GM12878 (cell line): ENCODE measurements at regions not wholly inside any gene's neighbourhood (a gene's known extent, or its start where the extent isn't known, plus 50 kb on each side); places are given as distances from the start of the nearest gene placed in this dataset.

Source experiments
- ATAC-seq: fragments of 200-7000 bp; cut with Tn5 transposase; 3 replicates; pipeline ENCODE4 v1.9.1; 2020; ENCODE audit warnings: mild to moderate bottlenecking, moderate library complexity
- BruUV-seq: library from RNA; stranded (reverse); fragments of 400-500 nt; replicated peaks from 2 replicates; lab custom pipeline; 2021; lab: Mats Ljungman, UMichigan
- CTCF ChIA-PET: fragments of 300-600 bp; sonication (Branson Sonifier 250); formaldehyde crosslinking; extraction: SDS; loops from one replicate; lab custom pipeline; 2021; ENCODE audit warnings: inconsistent platforms; lab: Yijun Ruan, JAX
- POLR2A ChIA-PET: fragments of 350-600 bp; formaldehyde crosslinking; extraction: SDS; loops from one replicate; lab custom pipeline; 2021; ENCODE audit warnings: inconsistent platforms; lab: Charles Lee
- RAD21 ChIA-PET: fragments of 300-600 bp; sonication (Branson Sonifier 250); formaldehyde crosslinking; loops from one replicate; lab custom pipeline; 2023; ENCODE audit warnings: antibody characterized with exemption; ENCODE audit not compliant: unreplicated experiment; lab: Charles Lee
- SMC1A ChIA-PET: fragments of 300-600 bp; sonication (Branson Sonifier 250); formaldehyde crosslinking; loops from one replicate; lab custom pipeline; 2023; ENCODE audit not compliant: unreplicated experiment, uncharacterized antibody; lab: Charles Lee
- DNase-seq: peaks from one replicate; pipeline ENCODE4 v3.0.0-alpha.2; 2011; ENCODE audit warnings: low read depth, low spot score
- FAIRE-seq: peaks from 3 replicates; lab custom pipeline; 2011; peaks lifted over from hg19 to GRCh38; lab: Jason Lieb, UNC
- H2AFZ ChIP-seq: 2 replicates; pipeline ENCODE4 v1.6.0; 2011; ENCODE audit warnings: low read depth, low read length, control low read depth; ENCODE audit not compliant: control insufficient read depth
- H3K27ac ChIP-seq: 2 replicates; pipeline ENCODE4 v1.5.1; 2011; ENCODE audit warnings: control low read depth; ENCODE audit not compliant: control insufficient read depth, insufficient read depth
- H3K27me3 ChIP-seq, 2 experiments: replicated peaks in 1 of 2; 2 replicates each; pipeline versions ENCODE4 v1.6.0 to v1.6.1; 2011; ENCODE audit warnings: low read length in 1 of 2; ENCODE audit not compliant: control insufficient read depth in 2 of 2, insufficient read depth in 2 of 2
- H3K36me3 ChIP-seq, 2 experiments: 2 replicates each; pipeline ENCODE4 v1.5.1; 2011; ENCODE audit warnings: low read length in 1 of 2; ENCODE audit not compliant: control insufficient read depth in 2 of 2, insufficient read depth in 2 of 2
- H3K4me1 ChIP-seq: 2 replicates; pipeline ENCODE4 v1.6.1; 2011; ENCODE audit warnings: mild to moderate bottlenecking, low read length, moderate library complexity, mixed read lengths; ENCODE audit not compliant: control insufficient read depth, insufficient read depth
- H3K4me2 ChIP-seq: 2 replicates; pipeline ENCODE4 v1.6.0; 2011; ENCODE audit warnings: control low read depth; ENCODE audit not compliant: control insufficient read depth, insufficient read depth
- H3K4me3 ChIP-seq: fragments of 200-600 bp; sonication (generic); 2 replicates; pipeline ENCODE4 v1.5.1; 2016
- H3K79me2 ChIP-seq: 2 replicates; pipeline ENCODE4 v1.6.0; 2011; ENCODE audit warnings: low read length; ENCODE audit not compliant: control insufficient read depth, insufficient read depth
- H3K9ac ChIP-seq: 2 replicates; pipeline ENCODE4 v1.8.0; 2011; ENCODE audit warnings: low read length, control low read depth, mixed read lengths; ENCODE audit not compliant: control insufficient read depth, insufficient read depth
- H3K9me3 ChIP-seq: replicated peaks from 3 replicates; pipeline ENCODE4 v1.5.1; 2011; ENCODE audit warnings: mild to moderate bottlenecking, low read length; ENCODE audit not compliant: control insufficient read depth, insufficient read depth
- H4K20me1 ChIP-seq: 2 replicates; pipeline ENCODE4 v1.6.0; 2011; ENCODE audit not compliant: control insufficient read depth, insufficient read depth
- BCL3 ChIP-seq: IDR thresholded peaks from 2 replicates; pipeline ENCODE4 v1.6.1; 2011; ENCODE audit warnings: borderline replicate concordance, low read depth, mild to moderate bottlenecking, moderate library complexity, low read length; ENCODE audit not compliant: insufficient read depth, poor library complexity, severe bottlenecking
- CBX5 ChIP-seq: sonication (generic); IDR thresholded peaks from 2 replicates; pipeline ENCODE4 v1.6.1; 2016; ENCODE audit warnings: low read depth, moderate library complexity, mild to moderate bottlenecking, inconsistent platforms
- CHD1 ChIP-seq: IDR thresholded peaks from 2 replicates; pipeline ENCODE4 v1.6.1; 2012; ENCODE audit warnings: low read depth, low read length, improper control_type of control experiment
- PML ChIP-seq: IDR thresholded peaks from 2 replicates; pipeline ENCODE4 v1.6.1; 2012; ENCODE audit warnings: low read length, inconsistent platforms
- RELA ChIP-seq: fragments of 450-650 bp; IDR thresholded peaks from 2 replicates; pipeline ENCODE4 v1.8.0; 2014; ENCODE audit warnings: borderline replicate concordance; ENCODE audit not compliant: partially characterized antibody
- SP1 ChIP-seq: IDR thresholded peaks from one replicate; pipeline ENCODE4 v1.6.1; 2011; ENCODE audit warnings: low read depth, low read length
- ZBTB11 ChIP-seq: fragments of 450-650 bp; formaldehyde crosslinking; IDR thresholded peaks from 2 replicates; pipeline ENCODE4 v1.5.0; 2022; ENCODE audit warnings: mild to moderate bottlenecking, missing genetic modification characterization
- ZSCAN29 ChIP-seq: fragments of 450-650 bp; IDR thresholded peaks from 2 replicates; pipeline ENCODE4 v1.6.1; 2017; ENCODE audit warnings: mild to moderate bottlenecking, moderate library complexity
- WGBS: methylation state at CpG from one replicate; pipeline ENCODE4 v1.1.6; 2016; ENCODE audit warnings: low lambda C conversion rate; ENCODE audit not compliant: insufficient replicate concordance, insufficient coverage; ENCODE audit errors: missing lambda C conversion rate; 5-methylcytosine and 5-hydroxymethylcytosine counted together
- in situ Hi-C: fragments of 300-500 bp; cut with MboI; formaldehyde crosslinking; loops from 9 replicates; pipeline ENCODE4 v1.14.3; 2018; ENCODE audit warnings: mixed read lengths
- intact Hi-C: fragments of 100-400 bp; cut with micrococcal nuclease; formaldehyde crosslinking; loops from one replicate; pipeline ENCODE4 v1.14.2; 2022; ENCODE audit not compliant: unreplicated experiment
- TF ChIP-seq, protein P1 (sequence below): fragments of 450-650 bp; IDR thresholded peaks from 2 replicates; pipeline ENCODE4 v1.6.1; 2018; ENCODE audit warnings: borderline replicate concordance, mild to moderate bottlenecking; ENCODE audit not compliant: partially characterized antibody

- TF ChIP-seq BCL3 (no peak), CBX5 (no peak), SP1 (no peak), CHD1 (no peak)
- TF ChIP-seq, protein P1, sequence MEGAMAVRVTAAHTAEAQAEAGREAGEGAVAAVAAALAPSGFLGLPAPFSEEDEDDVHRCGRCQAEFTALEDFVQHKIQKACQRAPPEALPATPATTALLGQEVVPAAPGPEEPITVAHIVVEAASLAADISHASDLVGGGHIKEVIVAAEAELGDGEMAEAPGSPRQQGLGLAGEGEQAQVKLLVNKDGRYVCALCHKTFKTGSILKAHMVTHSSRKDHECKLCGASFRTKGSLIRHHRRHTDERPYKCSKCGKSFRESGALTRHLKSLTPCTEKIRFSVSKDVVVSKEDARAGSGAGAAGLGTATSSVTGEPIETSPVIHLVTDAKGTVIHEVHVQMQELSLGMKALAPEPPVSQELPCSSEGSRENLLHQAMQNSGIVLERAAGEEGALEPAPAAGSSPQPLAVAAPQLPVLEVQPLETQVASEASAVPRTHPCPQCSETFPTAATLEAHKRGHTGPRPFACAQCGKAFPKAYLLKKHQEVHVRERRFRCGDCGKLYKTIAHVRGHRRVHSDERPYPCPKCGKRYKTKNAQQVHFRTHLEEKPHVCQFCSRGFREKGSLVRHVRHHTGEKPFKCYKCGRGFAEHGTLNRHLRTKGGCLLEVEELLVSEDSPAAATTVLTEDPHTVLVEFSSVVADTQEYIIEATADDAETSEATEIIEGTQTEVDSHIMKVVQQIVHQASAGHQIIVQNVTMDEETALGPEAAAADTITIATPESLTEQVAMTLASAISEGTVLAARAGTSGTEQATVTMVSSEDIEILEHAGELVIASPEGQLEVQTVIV, result no peak
Observed at GRCh38 chr2:128421286-128421685, 102.6 kb upstream of the HS6ST1 start (continued).

GRCh38 chr2:128421861-128422311, 103.2 kb upstream of the HS6ST1 start:
- no peaks in the 10 kb centered on the region for H4K20me1 ChIP-seq
- ATAC-seq, result no peak
- H3K27ac ChIP-seq, result no peak overlapping the region
- in situ Hi-C loops, result no loop called here
- no peaks in the 10 kb centered on the region for H3K36me3 ChIP-seq
- TF ChIP-seq ZSCAN29 (no peak), RELA (no peak), ZBTB11 (CRISPR knock-in tag) (no peak), PML (no peak)
- TF ChIP-seq, all 136 proteins: peak for 0
- 56% methylated on average over 15 of the region's 15 CpGs for WGBS
- no TSS peak for BruUV-seq
- ChIA-PET RAD21 (no interaction called here), POLR2A (no interaction called here), CTCF (interaction anchor here (1.0 kb wide), 1 partner anchor 1433 kb away, joined by 3 read pairs; no protein-coding TSS in a partner anchor), SMC1A (no interaction called here)
- H3K9ac ChIP-seq, result no peak overlapping the region
- no peaks in the 10 kb centered on the region for H3K79me2 ChIP-seq
- H3K9me3 ChIP-seq, result no peaks in the 10 kb centered on the region
- H3K4me2 ChIP-seq, result no peak overlapping the region
- intact Hi-C loops, result no loop called here
- DNase-seq (no peak), FAIRE-seq (no peak)
- no peak overlapping the region for H2AFZ ChIP-seq
- no peak overlapping the region for H3K4me3 ChIP-seq
- H3K4me1 ChIP-seq, result no peaks in the 10 kb centered on the region
- H3K27me3 ChIP-seq, result peaks cover 0 to 4% of the 10 kb centered on the region in 2 experiments; a peak in 2 of 4 replicates
